GM23248 (cell line): ENCODE measurements at regions not wholly inside any gene's neighbourhood (a gene's known extent, or its start where the extent isn't known, plus 50 kb on each side); places are given as distances from the start of the nearest gene placed in this dataset.

ENCODE experiments used
- DNase-seq: peaks from one replicate; pipeline ENCODE4 v3.0.0-alpha.2; 2015
- H2AFZ ChIP-seq: fragments of 200-600 bp; sonication (generic); 2 replicates; pipeline ENCODE4 v1.6.1; 2016; ENCODE audit warnings: antibody characterized with exemption
- H3F3A ChIP-seq: fragments of 200-600 bp; sonication (generic); 2 replicates; pipeline ENCODE4 v1.6.1; 2016; ENCODE audit warnings: mild to moderate bottlenecking, antibody characterized with exemption, mixed run types; ENCODE audit not compliant: insufficient read depth
- H3K27ac ChIP-seq: fragments of 200-600 bp; sonication (generic); 2 replicates; pipeline ENCODE4 v1.5.1; 2016; ENCODE audit warnings: mild to moderate bottlenecking
- H3K27me3 ChIP-seq: fragments of 200-600 bp; sonication (generic); replicated peaks from 2 replicates; pipeline ENCODE4 v1.6.1; 2016; ENCODE audit warnings: mild to moderate bottlenecking; ENCODE audit not compliant: insufficient read depth
- H3K36me3 ChIP-seq: fragments of 200-600 bp; sonication (generic); 2 replicates; pipeline ENCODE4 v1.6.1; 2016; ENCODE audit warnings: low read depth, mild to moderate bottlenecking
- H3K4me1 ChIP-seq: fragments of 200-600 bp; sonication (generic); 2 replicates; pipeline ENCODE4 v1.6.1; 2016; ENCODE audit warnings: mild to moderate bottlenecking; ENCODE audit not compliant: insufficient read depth
- H3K4me2 ChIP-seq: fragments of 200-600 bp; sonication (generic); one replicate; pipeline ENCODE4 v1.6.1; 2016; ENCODE audit warnings: mild to moderate bottlenecking; ENCODE audit not compliant: unreplicated experiment
- H3K4me3 ChIP-seq: fragments of 200-600 bp; sonication (generic); 2 replicates; pipeline ENCODE4 v1.5.1; 2016; ENCODE audit warnings: mild to moderate bottlenecking
- H3K79me2 ChIP-seq: fragments of 200-600 bp; sonication (generic); 2 replicates; pipeline ENCODE4 v1.6.1; 2016; ENCODE audit warnings: mild to moderate bottlenecking; ENCODE audit not compliant: insufficient read depth
- H3K9ac ChIP-seq: fragments of 200-600 bp; sonication (generic); 2 replicates; pipeline ENCODE4 v1.6.1; 2016; ENCODE audit warnings: mild to moderate bottlenecking
- H3K9me2 ChIP-seq: fragments of 200-600 bp; sonication (generic); 2 replicates; pipeline ENCODE4 v1.6.1; 2016; ENCODE audit warnings: mixed run types, mild to moderate bottlenecking, moderate library complexity; ENCODE audit not compliant: insufficient read depth
- H3K9me3 ChIP-seq: fragments of 200-600 bp; sonication (generic); one replicate; pipeline ENCODE4 v1.6.1; 2017; ENCODE audit warnings: low read depth
- H4K20me1 ChIP-seq: fragments of 200-600 bp; sonication (generic); 2 replicates; pipeline ENCODE4 v1.6.0; 2016; ENCODE audit not compliant: insufficient read depth
- EZH2 ChIP-seq: fragments of 200-600 bp; sonication (generic); IDR thresholded peaks from 2 replicates; pipeline ENCODE4 v1.6.1; 2018; ENCODE audit warnings: antibody characterized with exemption, mild to moderate bottlenecking; ENCODE audit not compliant: insufficient read depth, poor library complexity, severe bottlenecking
- EZH2phosphoT487 ChIP-seq: fragments of 200-600 bp; sonication (generic); IDR thresholded peaks from 2 replicates; pipeline ENCODE4 v1.6.1; 2018; ENCODE audit warnings: antibody characterized with exemption, moderate library complexity, mild to moderate bottlenecking, low read depth; ENCODE audit not compliant: insufficient read depth
- WGBS, 2 experiments: methylation state at CpG; one replicate each; pipeline ENCODE4 v1.1.6; 2015 to 2017; ENCODE audit warnings: low lambda C conversion rate in 2 of 2, low coverage in 1 of 2; ENCODE audit errors: missing lambda C conversion rate in 2 of 2; 5-methylcytosine and 5-hydroxymethylcytosine counted together
- in situ Hi-C: fragments of 300-500 bp; cut with MboI; formaldehyde crosslinking; loops from 2 replicates; pipeline ENCODE4 v1.15.0; 2020

- Histone ChIP-seq H3K27ac (no peak overlapping the region), H2AFZ (no peak overlapping the region), H3K27me3 (no peaks in the 10 kb centered on the region), H4K20me1 (no peaks in the 10 kb centered on the region), H3K4me3 (no peak overlapping the region), H3K4me1 (no peaks in the 10 kb centered on the region), H3K9me2 (no peaks in the 10 kb centered on the region), H3K79me2 (no peaks in the 10 kb centered on the region), H3K9ac (no peak overlapping the region), H3K4me2 (no peak overlapping the region), H3K9me3 (no peaks in the 10 kb centered on the region), H3F3A (no peaks in the 10 kb centered on the region), H3K36me3 (no peaks in the 10 kb centered on the region)
- TF ChIP-seq EZH2phosphoT487 = no peak
- in situ Hi-C loops = no loop called here
- WGBS, 2 experiments = 4 to 15% methylated on average over 5 of the region's 5 CpGs
- DNase-seq = no peak
These were observed 504.8 kb upstream of the KLHL29 start for GRCh38 chr2:22880161-22880560.

- H3K36me3 ChIP-seq = no peaks in the 10 kb centered on the region
- no peaks in the 10 kb centered on the region for H3K9me3 ChIP-seq
- no peak overlapping the region for H3K9ac ChIP-seq
- WGBS, 2 experiments = 7 to 16% methylated on average over 2 of the region's 2 CpGs
- H3K9me2 ChIP-seq = no peaks in the 10 kb centered on the region
- no peaks in the 10 kb centered on the region for H3F3A ChIP-seq
- no peak for DNase-seq
- no peaks in the 10 kb centered on the region for H3K27me3 ChIP-seq
- no peak overlapping the region for H3K4me3 ChIP-seq
- H3K4me2 ChIP-seq = no peak overlapping the region
- no peak overlapping the region for H3K27ac ChIP-seq
- TF ChIP-seq EZH2phosphoT487 (no peak), EZH2 (no peak)
- in situ Hi-C loops = no loop called here
- H2AFZ ChIP-seq = no peak overlapping the region
- no peaks in the 10 kb centered on the region for H4K20me1 ChIP-seq
- H3K79me2 ChIP-seq = no peaks in the 10 kb centered on the region
- no peaks in the 10 kb centered on the region for H3K4me1 ChIP-seq
These were observed 503.0 kb upstream of the KLHL29 start for GRCh38 chr2:22882011-22882410.

GRCh38 chr2:22882643-22883042, 502.3 kb upstream of the KLHL29 start:
- Histone ChIP-seq H3K4me1 (no peaks in the 10 kb centered on the region), H3K79me2 (no peaks in the 10 kb centered on the region), H3K36me3 (no peaks in the 10 kb centered on the region), H3K9me2 (no peaks in the 10 kb centered on the region), H3K9me3 (no peaks in the 10 kb centered on the region), H3K4me3 (no peak overlapping the region), H2AFZ (no peak overlapping the region), H3K27me3 (no peaks in the 10 kb centered on the region), H3K9ac (no peak overlapping the region), H3K4me2 (no peak overlapping the region), H3F3A (no peaks in the 10 kb centered on the region), H3K27ac (no peak overlapping the region), H4K20me1 (no peaks in the 10 kb centered on the region)
- no peak for DNase-seq
- 0 to 3% methylated on average over 1 of the region's 1 CpG for WGBS, 2 experiments
- in situ Hi-C loops = no loop called here
- no peak for TF ChIP-seq EZH2phosphoT487
- no peak for TF ChIP-seq EZH2

GRCh38 chr2:22883054-22883453, 501.9 kb upstream of the KLHL29 start:
- H3K27me3 ChIP-seq = no peaks in the 10 kb centered on the region
- DNase-seq = no peak

GRCh38 chr2:22885245-22885644, 499.7 kb upstream of the KLHL29 start:
- DNase-seq = no peak
- 38 to 40% methylated on average over 1 of the region's 1 CpG for WGBS, 2 experiments
- H2AFZ ChIP-seq = no peak overlapping the region
- no peak overlapping the region for H3K4me3 ChIP-seq
- no peaks in the 10 kb centered on the region for H3F3A ChIP-seq
- in situ Hi-C loops = no loop called here
- no peaks in the 10 kb centered on the region for H3K27me3 ChIP-seq
- no peak overlapping the region for H3K27ac ChIP-seq
- H4K20me1 ChIP-seq = no peaks in the 10 kb centered on the region
- TF ChIP-seq EZH2 (no peak), EZH2phosphoT487 (no peak)
- no peaks in the 10 kb centered on the region for H3K9me2 ChIP-seq
- no peaks in the 10 kb centered on the region for H3K4me1 ChIP-seq
- H3K79me2 ChIP-seq = no peaks in the 10 kb centered on the region
- H3K9me3 ChIP-seq = no peaks in the 10 kb centered on the region
- no peaks in the 10 kb centered on the region for H3K36me3 ChIP-seq
- no peak overlapping the region for H3K9ac ChIP-seq
- H3K4me2 ChIP-seq = no peak overlapping the region

More at GRCh38 chr2:22883054-22883453, 501.9 kb upstream of the KLHL29 start:
- Histone ChIP-seq H3K9me2 (no peaks in the 10 kb centered on the region), H2AFZ (no peak overlapping the region), H3K36me3 (no peaks in the 10 kb centered on the region), H3K4me1 (no peaks in the 10 kb centered on the region), H4K20me1 (no peaks in the 10 kb centered on the region), H3K4me2 (no peak overlapping the region), H3K4me3 (no peak overlapping the region), H3F3A (no peaks in the 10 kb centered on the region), H3K9me3 (no peaks in the 10 kb centered on the region), H3K9ac (no peak overlapping the region), H3K79me2 (no peaks in the 10 kb centered on the region), H3K27ac (no peak overlapping the region)
- in situ Hi-C loops = no loop called here
- 23 to 24% methylated on average over 5 of the region's 5 CpGs for WGBS, 2 experiments
- TF ChIP-seq EZH2 (no peak), EZH2phosphoT487 (no peak)
